A673 (cell line): ENCODE measurements at regions not wholly inside any gene's neighbourhood (a gene's known extent, or its start where the extent isn't known, plus 50 kb on each side); places are given as distances from the start of the nearest gene placed in this dataset.

Source experiments
- BruUV-seq: library from RNA; stranded (reverse); fragments of 400-500 nt; replicated peaks from 2 replicates; lab custom pipeline; 2021; lab: Mats Ljungman, UMichigan
- CTCF ChIA-PET: fragments of 300-600 bp; sonication (Branson Sonifier 250); formaldehyde crosslinking; loops from one replicate; lab custom pipeline; 2022; ENCODE audit warnings: antibody characterized with exemption; lab: Charles Lee
- POLR2A ChIA-PET: fragments of 300-600 bp; sonication (Branson Sonifier 250); formaldehyde crosslinking; loops from one replicate; lab custom pipeline; 2022; ENCODE audit warnings: antibody characterized with exemption; ENCODE audit not compliant: low non-redundant PET; lab: Charles Lee
- DNase-seq: peaks from one replicate; pipeline ENCODE4 v3.0.0-alpha.2; 2015; ENCODE audit warnings: low spot score
- H3K27ac ChIP-seq: fragments of 200-600 bp; sonication (generic); 2 replicates; pipeline ENCODE4 v1.5.1; 2016; ENCODE audit warnings: mixed run types, low read depth, mild to moderate bottlenecking, mixed read lengths, antibody characterized with exemption, low read length; ENCODE audit not compliant: poor library complexity, severe bottlenecking
- H3K27me3 ChIP-seq: fragments of 200-600 bp; sonication (generic); replicated peaks from 2 replicates; pipeline ENCODE4 v1.6.1; 2017; ENCODE audit warnings: mixed run types, low read depth, mild to moderate bottlenecking, mixed read lengths, antibody characterized with exemption, low read length; ENCODE audit not compliant: insufficient read depth, poor library complexity
- H3K36me3 ChIP-seq: fragments of 200-600 bp; sonication (generic); 2 replicates; pipeline ENCODE4 v1.6.1; 2016; ENCODE audit warnings: mixed run types, mild to moderate bottlenecking, mixed read lengths, antibody characterized with exemption, low read length; ENCODE audit not compliant: insufficient read depth, poor library complexity, severe bottlenecking
- H3K4me1 ChIP-seq: fragments of 200-600 bp; sonication (generic); 2 replicates; pipeline ENCODE4 v1.6.1; 2017; ENCODE audit warnings: mixed run types, mild to moderate bottlenecking, mixed read lengths, antibody characterized with exemption, low read length; ENCODE audit not compliant: insufficient read depth, poor library complexity, severe bottlenecking
- H3K4me3 ChIP-seq: fragments of 200-600 bp; sonication (generic); 2 replicates; pipeline ENCODE4 v1.5.1; 2016; ENCODE audit warnings: low read depth, mixed run types, mild to moderate bottlenecking, mixed read lengths, low read length; ENCODE audit not compliant: poor library complexity, severe bottlenecking
- H3K9me3 ChIP-seq: fragments of 200-600 bp; sonication (generic); 2 replicates; pipeline ENCODE4 v1.6.1; 2016; ENCODE audit warnings: mixed run types, low read depth, mild to moderate bottlenecking, mixed read lengths, antibody characterized with exemption, low read length; ENCODE audit not compliant: poor library complexity, severe bottlenecking
- EZH2 ChIP-seq: fragments of 200-600 bp; sonication (generic); IDR thresholded peaks from 2 replicates; pipeline ENCODE4 v1.6.1; 2017; ENCODE audit warnings: borderline replicate concordance, low read depth, mild to moderate bottlenecking, mixed read lengths, antibody characterized with exemption, low read length; ENCODE audit not compliant: poor library complexity, severe bottlenecking
- intact Hi-C: fragments of 100-400 bp; cut with micrococcal nuclease; formaldehyde crosslinking; loops from one replicate; pipeline ENCODE4 v1.10.0; 2022; ENCODE audit not compliant: unreplicated experiment
- TF ChIP-seq, protein P1 (sequence below): fragments of 300-800, 200-600 bp; sonication (generic); conservative IDR thresholded peaks from 2 replicates; pipeline ENCODE4 v1.5.1; 2017; ENCODE audit warnings: low read depth, mild to moderate bottlenecking, antibody characterized with exemption, low read length, moderate library complexity, mixed read lengths

DNA sequence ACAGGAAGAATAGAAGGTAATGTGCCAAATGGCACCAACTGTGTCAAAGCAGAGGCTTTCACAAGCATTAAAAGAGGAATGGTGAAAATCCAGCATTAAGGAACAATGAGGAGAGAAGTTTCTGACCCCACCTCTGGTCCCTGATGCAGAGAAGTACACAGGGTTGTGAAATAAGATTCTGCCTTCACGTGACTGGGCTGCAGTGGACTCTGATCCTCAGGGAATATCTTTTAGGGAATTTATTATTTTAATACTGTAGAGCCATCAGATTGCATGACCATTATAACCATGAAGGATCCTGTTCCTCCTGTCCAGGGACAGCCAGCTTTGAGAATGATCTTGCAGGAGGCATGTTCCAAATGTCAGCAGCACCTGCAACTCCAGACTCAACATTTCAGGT, 74.4 kb upstream of the FAR1 start:
- intact Hi-C loops: no loop called here
- H3K4me3 ChIP-seq: no peak overlapping the region
- CTCF ChIA-PET: no interaction called here
- BruUV-seq: no TSS peak
- no peaks in the 10 kb centered on the region for H3K9me3 ChIP-seq
- no peak for TF ChIP-seq EZH2
- TF ChIP-seq, protein P1, sequence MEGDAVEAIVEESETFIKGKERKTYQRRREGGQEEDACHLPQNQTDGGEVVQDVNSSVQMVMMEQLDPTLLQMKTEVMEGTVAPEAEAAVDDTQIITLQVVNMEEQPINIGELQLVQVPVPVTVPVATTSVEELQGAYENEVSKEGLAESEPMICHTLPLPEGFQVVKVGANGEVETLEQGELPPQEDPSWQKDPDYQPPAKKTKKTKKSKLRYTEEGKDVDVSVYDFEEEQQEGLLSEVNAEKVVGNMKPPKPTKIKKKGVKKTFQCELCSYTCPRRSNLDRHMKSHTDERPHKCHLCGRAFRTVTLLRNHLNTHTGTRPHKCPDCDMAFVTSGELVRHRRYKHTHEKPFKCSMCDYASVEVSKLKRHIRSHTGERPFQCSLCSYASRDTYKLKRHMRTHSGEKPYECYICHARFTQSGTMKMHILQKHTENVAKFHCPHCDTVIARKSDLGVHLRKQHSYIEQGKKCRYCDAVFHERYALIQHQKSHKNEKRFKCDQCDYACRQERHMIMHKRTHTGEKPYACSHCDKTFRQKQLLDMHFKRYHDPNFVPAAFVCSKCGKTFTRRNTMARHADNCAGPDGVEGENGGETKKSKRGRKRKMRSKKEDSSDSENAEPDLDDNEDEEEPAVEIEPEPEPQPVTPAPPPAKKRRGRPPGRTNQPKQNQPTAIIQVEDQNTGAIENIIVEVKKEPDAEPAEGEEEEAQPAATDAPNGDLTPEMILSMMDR: no peak
- H3K36me3 ChIP-seq: no peaks in the 10 kb centered on the region
- POLR2A ChIA-PET: no interaction called here
- H3K4me1 ChIP-seq: no peaks in the 10 kb centered on the region
- no peak overlapping the region for H3K27ac ChIP-seq
- no peak for DNase-seq
- peaks cover 5% of the 10 kb centered on the region for H3K27me3 ChIP-seq

DNA sequence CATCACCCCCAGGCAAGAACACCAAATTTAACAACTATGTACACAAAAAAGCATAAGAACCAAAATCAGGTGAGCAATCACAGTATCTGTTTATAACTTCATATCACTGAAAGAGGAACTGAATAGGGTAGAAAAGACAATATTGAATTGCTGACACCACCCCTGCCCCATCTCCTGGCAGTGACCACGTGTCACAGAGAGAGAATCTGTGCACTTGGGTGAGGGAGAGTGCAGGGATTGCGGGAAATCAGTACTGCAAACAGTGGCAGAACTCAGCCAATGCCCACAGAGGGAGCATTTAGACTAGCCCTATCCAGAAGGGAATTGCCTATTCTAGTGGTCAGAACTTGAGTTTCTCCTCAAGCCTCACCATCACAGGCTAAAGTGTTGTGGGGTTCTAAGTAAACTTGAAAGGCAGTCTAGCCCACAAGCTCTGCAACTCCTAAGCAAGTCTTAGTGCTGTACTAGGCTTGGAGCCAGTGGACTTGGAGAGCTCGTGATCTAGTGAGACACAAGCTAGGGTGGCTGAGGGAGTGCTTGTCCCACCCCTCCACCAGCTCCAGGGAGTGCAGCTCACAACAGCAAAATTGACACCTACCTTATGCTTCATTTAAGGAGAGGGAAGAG, 82.8 kb upstream of the PTH start:
- DNase-seq: no peak
- ChIA-PET POLR2A (no interaction called here), CTCF (no interaction called here)
- H3K27ac ChIP-seq: no peak overlapping the region
- no peaks in the 10 kb centered on the region for H3K4me1 ChIP-seq
- H3K36me3 ChIP-seq: no peaks in the 10 kb centered on the region
- no peaks in the 10 kb centered on the region for H3K9me3 ChIP-seq
- no peak for TF ChIP-seq EZH2
- TF ChIP-seq, protein P1: no peak
- intact Hi-C loops: no loop called here
- H3K4me3 ChIP-seq: no peak overlapping the region
- no TSS peak for BruUV-seq
- no peaks in the 10 kb centered on the region for H3K27me3 ChIP-seq

DNA sequence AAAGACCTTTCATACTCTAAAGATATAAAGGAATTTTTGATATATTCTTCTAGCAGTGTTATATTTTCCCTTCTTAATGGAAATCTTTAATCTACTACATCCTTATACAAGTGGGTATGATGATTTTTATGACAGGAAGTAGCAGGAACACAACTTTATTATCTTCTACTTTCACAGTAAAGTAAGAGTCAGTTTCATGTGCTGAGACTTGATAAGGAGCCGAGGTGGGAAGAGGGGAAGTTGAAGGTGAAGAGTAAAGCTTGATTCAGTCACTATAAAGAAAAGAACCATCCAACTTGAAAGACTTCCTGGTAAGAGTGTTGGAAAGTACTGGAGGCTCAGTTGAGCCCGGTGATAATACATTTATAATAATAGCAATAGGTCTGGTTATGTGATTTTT, 82.1 kb upstream of the PTH start:
- H3K4me3 ChIP-seq: no peak overlapping the region
- H3K9me3 ChIP-seq: no peaks in the 10 kb centered on the region
- CTCF ChIA-PET: no interaction called here
- POLR2A ChIA-PET: no interaction called here
- no peaks in the 10 kb centered on the region for H3K27me3 ChIP-seq
- TF ChIP-seq, protein P1: no peak
- no peak for TF ChIP-seq EZH2
- no peak overlapping the region for H3K27ac ChIP-seq
- no TSS peak for BruUV-seq
- H3K4me1 ChIP-seq: no peaks in the 10 kb centered on the region
- no peak for DNase-seq
- intact Hi-C loops: no loop called here
- no peaks in the 10 kb centered on the region for H3K36me3 ChIP-seq
